Stimulated activated CD4-positive, alpha-beta T cell treated with anti-CD3 and anti-CD28 coated beads, Interleukin-4, amount 100 ng/mL, for 48 hours (primary cell): ENCODE measurements at regions not wholly inside any gene's neighbourhood (a gene's known extent, or its start where the extent isn't known, plus 50 kb on each side); places are given as distances from the start of the nearest gene placed in this dataset.

Experiments
- DNase-seq, 2 donors: peaks; one replicate each; pipeline ENCODE4 v3.0.0-alpha.2; 2020; ENCODE audit warnings: low read depth in 2 of 2

- no peak for DNase-seq
Observed at GRCh38 chr18:61727241-61728193, 165.3 kb downstream of the RNF152 start.

- no peak for DNase-seq
Observed at GRCh38 chr18:61724532-61724931, 168.3 kb downstream of the RNF152 start.

- no peak for DNase-seq
Observed at GRCh38 chr18:61722247-61722646, 170.6 kb downstream of the RNF152 start.

- DNase-seq: no peak
Observed at GRCh38 chr18:61720496-61720895, 172.3 kb downstream of the RNF152 start.

GRCh38 chr18:61719671-61720070 lies 173.1 kb downstream of the RNF152 start:
- no peak for DNase-seq

- DNase-seq: no peak
Observed at GRCh38 chr18:61718944-61719343, 173.9 kb downstream of the RNF152 start.

GRCh38 chr18:61714421-61714820 lies 178.4 kb downstream of the RNF152 start:
- DNase-seq: no peak

GRCh38 chr18:61713502-61713901 lies 179.3 kb downstream of the RNF152 start:
- DNase-seq: no peak

- DNase-seq: no peak
Observed at GRCh38 chr18:61710082-61710620, 182.7 kb downstream of the RNF152 start.

- no peak for DNase-seq
Observed at GRCh38 chr18:61706276-61706915, 186.4 kb downstream of the RNF152 start.

- no peak for DNase-seq
Observed at GRCh38 chr18:61703508-61703907, 189.3 kb downstream of the RNF152 start.

- DNase-seq: no peak
Observed at GRCh38 chr18:61702007-61702406, 190.8 kb downstream of the RNF152 start.

- DNase-seq: no peak
Observed at GRCh38 chr18:61699397-61700110, 193.3 kb downstream of the RNF152 start.

GRCh38 chr18:61697306-61697909 lies 195.4 kb downstream of the RNF152 start:
- no peak for DNase-seq

GRCh38 chr18:61694236-61694635 lies 198.6 kb downstream of the RNF152 start:
- no peak for DNase-seq

GRCh38 chr18:61690418-61691138 lies 202.2 kb downstream of the RNF152 start:
- DNase-seq: no peak

GRCh38 chr18:61687317-61687716 lies 205.5 kb downstream of the RNF152 start:
- DNase-seq: no peak

- DNase-seq: no peak
Observed at GRCh38 chr18:61683856-61684255, 209.0 kb downstream of the RNF152 start.

GRCh38 chr18:61681065-61681464 lies 211.7 kb downstream of the RNF152 start:
- DNase-seq: no peak

GRCh38 chr18:61679836-61680235 lies 213.0 kb downstream of the RNF152 start:
- no peak for DNase-seq

GRCh38 chr18:61677435-61677970 lies 215.3 kb downstream of the RNF152 start:
- DNase-seq: no peak
